NCI-H146 (cell line): ENCODE measurements at regions not wholly inside any gene's neighbourhood (a gene's known extent, or its start where the extent isn't known, plus 50 kb on each side); places are given as distances from the start of the nearest gene placed in this dataset.
"Not testable (repeated sequence)": the region's sequence is repeated elsewhere in the genome, so short reads cannot be mapped to it uniquely, and the experiment has no call there.

Source experiments
- DNase-seq: peaks from one replicate; lab custom pipeline; 2025; lab: John Stamatoyannopoulos, UW

DNA sequence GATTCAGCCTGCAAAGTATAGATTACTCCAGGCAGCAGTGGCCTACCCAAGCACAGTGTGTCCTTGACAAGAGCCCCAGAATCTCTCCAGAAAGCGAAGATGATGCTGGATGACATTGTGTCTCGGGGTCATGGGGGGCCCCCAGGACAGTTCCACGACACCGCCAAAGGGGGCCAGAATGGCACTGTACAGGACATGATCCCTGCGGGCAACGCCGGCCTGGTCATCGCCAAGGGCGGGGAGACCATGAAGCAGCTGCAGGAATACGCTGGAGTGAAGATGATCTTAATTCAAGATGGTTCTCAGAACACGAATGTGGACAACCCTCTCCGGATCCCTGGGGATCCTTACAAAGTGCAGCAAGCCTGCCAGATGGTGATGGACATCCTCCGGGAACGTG is 107.0 kb upstream of the MTAP start:
- DNase-seq: no peak

DNA sequence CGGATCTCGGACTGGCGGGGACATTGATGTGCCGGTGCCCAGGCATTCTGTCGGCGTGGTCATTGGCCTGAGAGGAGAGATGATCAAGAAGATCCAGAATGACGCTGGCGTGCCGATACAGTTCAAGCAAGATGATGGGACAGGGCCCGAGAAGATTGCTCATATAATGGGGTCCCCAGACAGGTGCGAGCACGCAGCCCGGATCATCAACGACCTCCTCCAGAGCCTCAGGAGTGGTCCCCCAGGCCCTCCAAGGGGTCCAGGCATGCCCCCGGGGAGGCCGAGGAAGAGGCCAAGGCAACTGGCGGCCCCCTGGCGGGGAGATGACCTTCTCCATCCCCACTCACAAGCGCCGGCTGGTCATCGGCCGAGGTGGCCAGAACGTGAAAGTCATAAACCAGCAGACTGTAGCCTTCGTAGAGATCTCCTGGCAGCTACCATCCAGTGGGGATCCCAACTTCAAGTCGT is 106.5 kb upstream of the MTAP start:
- no peak for DNase-seq

DNA sequence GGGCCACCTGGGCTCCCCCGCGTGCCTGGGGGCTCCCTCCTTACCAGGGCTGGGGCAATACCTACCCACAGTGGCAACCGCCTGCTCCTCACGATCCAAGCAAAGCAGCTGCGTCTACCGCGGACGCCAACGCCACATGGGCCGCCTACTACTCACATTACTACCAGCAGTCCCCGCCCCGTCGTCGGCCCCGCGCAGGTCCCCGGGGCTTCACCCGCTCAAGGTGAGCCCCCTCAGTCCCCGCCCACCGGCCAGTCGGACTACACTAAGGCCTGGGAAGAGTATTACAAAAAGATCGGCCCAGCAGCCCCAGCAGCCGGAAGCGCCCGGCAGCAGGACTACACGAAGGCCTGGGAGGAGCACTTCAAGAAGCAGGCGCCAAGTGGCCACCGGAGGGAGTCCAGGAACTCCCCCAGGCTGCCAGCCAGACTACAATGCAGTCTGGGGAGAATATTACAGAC is 106.0 kb upstream of the MTAP start:
- peak; percentile 11 for DNase-seq

DNA sequence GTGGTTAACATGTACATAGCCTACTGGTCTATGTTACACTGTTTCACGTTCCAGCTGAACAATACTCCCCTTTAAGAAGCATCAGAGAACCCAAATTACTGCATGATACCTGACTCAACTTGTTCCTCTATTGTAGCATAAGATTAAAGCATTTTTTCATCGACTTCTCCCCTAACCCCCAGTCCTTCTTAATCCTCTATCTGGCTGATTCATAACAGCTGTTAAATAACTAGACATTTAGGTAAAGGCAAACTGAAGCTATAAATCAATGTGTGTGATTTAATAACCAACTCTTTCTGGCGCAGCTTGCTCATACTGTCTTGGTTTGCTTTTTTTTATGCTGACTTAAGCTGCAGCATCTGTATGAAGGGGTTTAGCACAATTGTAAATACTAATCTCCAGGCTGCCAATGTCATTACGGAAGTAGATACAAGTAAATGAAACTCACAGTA is 94.2 kb upstream of the MTAP start:
- DNase-seq: no peak

DNA sequence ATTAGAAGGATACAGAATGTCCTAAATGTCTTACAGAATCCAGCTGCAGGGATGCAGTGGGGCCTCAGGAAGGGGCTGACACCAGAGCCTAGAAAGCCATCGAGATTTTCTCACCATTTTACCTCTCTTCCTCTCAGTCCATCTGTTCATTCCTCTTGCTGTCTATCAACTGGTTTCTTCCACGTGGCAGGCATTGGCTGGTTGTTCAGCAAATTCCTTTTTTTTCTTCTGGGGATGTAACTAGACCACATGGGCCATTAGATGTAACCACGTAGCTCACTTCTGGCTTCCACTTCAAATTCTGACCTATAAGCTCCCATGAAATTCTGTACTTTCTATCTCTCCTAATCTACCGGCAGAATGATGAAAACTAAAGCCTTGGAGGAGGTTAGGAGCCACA is 93.6 kb upstream of the MTAP start:
- DNase-seq: no peak

DNA sequence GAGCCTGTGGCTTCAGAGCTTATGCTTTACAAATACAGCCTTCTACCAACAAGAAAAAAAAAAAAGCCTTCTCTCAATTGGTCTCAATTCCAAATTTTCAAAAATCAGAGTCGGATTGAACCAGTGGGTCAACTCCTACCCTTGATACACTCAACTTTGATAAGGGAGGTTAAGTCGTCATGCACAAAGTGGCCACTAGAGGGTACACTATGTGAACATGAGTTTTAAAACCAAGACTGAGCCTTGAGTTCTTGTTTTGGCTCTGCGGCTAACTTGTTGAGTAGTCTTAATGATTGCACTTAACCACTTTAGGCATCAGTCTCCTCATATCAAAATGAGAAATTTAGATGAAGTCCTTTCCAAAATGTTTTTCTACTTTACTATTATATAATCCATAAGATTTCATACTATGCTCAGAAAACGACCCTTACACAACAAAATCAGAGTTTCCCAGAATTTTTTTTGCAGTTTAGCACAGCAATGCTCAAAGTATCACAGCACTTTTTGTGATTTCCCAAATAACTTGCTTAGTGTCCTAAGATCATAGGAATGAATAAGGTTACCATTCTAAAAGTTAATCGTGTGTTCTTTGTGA is 92.9 kb upstream of the MTAP start:
- peak; percentile 30 for DNase-seq

DNA sequence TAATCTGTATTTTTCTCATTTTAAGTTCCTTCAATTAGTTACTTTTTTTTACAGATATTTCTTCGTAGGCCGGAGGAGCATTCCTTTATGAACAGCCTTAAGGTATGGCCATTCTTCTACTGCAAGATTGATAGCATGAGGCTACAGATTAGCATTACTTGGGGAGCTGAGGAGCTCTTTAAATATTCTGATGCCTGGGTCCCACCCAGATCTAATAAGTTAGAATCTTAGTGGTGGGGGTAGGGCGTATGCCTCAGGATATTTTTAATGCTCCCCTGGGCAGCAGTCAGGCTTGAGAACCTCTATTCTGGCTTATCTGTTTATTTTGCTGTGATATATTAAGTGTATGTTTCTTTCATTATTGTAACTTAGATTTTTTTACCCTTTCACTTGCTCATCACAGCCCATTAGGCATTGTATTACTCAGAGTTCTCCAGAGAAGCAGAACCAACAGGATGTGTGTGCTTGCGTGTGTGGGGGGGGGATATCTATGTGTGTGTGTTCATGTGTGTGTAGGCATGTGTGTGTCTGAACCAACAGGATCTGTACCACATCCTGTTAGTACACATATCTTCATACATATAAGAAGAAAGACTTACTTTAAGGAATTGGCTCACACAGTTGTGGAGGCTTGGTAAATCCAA is 91.8 kb upstream of the MTAP start:
- no peak for DNase-seq

DNA sequence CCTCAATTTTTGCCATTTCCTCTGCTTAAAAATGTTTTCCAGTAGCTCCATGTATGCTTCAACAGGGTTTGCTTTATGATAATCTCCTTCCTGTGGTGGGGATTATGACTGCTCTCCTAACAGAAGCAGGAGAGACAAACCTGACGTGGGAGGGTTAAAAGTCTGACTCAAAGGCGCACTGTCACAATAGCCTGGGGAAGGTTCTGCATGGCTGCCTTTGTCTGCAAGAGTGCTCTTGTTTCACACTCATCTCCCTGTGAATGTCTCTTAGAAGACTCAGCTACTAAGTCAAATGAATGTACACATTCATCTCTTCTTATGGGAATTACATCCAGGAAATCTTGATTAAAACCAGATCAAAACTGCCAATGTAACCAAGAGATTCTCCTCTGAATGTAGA is 90.9 kb upstream of the MTAP start:
- DNase-seq: no peak

DNA sequence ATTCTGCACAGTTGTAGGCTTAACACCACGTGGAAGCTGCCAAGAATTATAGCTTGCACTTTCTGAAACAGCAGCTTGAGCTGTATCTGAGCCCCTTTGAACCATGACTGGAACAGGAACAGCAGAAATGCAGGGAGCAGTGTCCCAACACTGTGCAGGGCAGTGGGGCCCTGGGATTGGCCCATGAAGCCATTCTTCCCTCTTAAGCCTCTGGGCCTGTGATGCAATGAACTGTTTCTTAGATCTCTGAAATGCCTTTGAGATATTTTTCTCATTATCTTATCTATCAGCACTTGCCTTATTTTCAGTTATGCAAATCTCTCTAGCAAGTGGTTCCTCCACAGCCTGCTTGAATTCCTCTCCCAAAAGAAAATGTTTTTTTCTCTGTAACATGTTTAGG is 87.0 kb upstream of the MTAP start:
- no peak for DNase-seq

DNA sequence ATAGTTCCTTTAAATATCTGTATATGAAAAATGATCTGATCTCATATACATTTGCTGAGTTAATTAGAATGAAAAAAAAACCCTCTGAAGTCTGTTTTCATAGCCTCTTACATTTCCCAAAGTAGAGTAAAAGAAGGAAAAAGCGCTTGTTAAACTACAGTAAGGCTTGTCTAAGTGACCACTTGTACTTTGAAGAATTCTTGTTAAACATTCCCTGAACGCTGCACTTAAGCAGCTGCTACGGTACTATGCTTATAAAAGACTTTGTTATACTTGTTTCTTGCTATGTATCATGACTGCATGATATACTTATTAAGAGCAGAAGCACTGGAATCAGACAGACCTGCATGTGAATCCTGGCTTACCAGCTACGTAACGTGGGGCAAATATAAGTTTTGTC is 81.7 kb upstream of the MTAP start:
- no peak for DNase-seq

DNA sequence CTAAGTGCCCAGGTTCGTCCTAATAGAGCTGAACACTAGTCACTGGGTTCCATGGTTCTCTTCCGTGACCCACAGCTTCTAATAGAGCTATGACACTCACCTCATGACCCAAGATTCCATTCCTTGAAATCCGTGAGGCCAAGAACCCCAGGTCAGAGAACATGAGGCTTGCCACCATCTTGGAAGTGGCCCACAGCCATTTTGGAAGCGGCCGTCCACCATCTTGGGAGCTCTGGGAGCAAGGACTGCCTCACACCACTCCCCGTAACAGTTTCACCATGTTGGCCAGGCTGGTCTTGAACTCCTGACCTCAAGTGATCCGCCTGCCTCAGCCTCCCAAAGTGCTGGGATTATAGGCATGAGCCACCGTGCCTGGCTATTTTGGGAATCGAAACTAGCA is 75.0 kb upstream of the MTAP start:
- DNase-seq: not testable (repeated sequence)

DNA sequence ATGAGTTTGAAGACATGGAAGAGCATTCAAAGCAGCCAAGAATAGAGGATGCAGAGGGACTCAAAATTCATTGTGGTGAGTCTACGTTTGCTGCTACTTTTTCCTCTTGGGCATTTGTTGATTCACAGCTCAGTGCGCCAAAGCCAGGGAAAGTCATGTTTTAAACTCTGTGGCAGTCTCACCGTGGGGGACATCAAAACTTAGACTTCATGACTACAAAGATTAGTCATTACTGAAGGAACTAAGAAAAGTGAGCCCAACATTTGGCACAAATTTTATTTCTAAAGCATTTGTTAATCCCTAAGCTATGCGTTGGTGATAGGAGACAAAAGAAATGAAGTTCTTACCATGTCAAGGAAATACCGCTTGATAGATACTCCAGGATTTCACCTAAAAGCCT is 73.7 kb upstream of the MTAP start:
- DNase-seq: no peak

DNA sequence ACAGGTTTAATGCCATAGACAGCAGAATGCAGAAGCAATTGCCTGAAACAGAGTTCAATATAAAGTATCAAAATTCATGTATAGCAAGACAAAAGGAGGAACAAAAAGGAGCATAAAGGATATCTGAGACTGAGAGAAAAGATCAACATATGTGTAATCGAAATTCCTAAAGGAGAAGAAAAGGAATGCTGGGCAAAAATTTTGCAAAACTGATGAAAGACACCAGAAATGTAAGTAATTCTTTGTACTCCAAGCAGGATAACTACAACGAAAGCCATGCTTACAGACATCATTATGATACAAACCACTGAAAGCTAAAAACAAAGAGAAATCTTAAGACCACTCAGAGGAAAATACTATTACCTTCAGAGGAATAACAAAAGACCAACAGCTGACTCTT is 72.8 kb upstream of the MTAP start:
- no peak for DNase-seq

DNA sequence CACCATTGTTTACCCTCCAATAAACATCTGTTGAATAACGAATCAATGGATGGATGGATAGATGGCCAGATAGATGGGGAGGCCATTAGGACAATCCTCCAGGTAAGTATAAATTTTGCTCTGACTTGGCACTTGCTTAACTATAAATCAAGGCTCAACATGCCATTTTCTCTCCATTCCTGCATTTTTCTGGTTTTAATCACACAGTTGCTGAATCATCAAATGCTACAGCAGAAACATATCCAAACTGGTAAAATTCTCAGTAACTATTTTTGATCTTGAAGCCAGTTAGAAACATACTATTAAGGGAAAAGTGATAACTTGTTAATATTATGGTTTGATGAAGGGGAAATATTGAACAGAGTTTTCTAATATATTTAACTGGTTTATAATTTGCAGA is 71.5 kb upstream of the MTAP start:
- DNase-seq: no peak

DNA sequence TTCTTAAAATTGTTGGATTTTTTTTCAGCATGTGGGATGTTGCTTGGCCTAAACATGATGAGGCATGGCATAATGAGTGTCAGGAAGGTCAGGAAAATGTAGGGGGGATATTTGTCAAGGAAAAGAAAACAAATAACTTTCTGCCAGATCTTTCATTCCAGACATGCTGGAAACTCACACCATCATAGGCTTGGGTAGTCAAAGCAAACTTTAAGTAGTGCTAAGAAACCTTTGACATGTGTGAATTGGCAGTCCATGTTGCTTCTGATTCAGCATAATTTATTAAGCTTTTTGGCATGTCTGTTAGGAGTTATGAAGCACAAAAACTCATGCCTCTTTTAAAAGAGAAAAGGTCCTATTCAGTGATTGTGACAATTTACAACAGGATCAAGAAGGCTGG is 61.3 kb upstream of the MTAP start:
- no peak for DNase-seq

DNA sequence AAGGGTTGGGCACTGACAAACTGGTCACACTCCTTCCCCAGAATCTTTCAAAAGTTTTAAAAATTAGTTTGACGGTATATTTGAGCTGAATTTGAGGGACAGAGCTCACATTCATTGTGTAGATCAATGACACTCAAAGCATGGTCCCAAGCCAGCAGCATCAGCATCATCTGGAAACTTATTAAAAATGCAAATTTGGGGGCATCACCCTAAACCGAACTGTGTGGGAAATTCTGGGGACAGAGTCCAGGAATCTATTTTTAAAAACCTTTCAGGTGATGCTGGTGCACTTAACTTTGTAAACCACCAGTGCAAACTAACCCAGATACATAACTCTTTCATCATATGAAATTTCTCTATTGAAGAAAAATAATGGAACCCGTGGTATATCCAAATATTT is 58.1 kb upstream of the MTAP start:
- DNase-seq: no peak

DNA sequence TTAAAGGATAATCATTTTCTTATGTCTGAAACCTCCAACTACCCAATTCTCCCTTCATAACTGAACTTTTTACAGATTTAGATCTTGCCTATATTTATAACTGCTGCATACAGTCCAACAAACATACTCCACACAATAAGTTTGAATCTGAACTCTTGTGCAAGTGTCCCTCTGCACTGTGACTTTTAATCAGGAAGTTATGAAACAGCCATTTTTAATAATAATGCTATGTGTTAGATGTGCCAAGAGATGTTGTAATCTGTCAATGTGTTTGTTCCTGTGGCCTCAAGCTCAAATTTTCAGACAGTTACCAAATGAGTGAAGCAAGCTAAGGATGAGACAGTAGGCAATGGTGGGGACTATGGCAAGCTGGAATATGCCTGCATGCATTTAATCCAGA is 57.6 kb upstream of the MTAP start:
- DNase-seq: no peak

DNA sequence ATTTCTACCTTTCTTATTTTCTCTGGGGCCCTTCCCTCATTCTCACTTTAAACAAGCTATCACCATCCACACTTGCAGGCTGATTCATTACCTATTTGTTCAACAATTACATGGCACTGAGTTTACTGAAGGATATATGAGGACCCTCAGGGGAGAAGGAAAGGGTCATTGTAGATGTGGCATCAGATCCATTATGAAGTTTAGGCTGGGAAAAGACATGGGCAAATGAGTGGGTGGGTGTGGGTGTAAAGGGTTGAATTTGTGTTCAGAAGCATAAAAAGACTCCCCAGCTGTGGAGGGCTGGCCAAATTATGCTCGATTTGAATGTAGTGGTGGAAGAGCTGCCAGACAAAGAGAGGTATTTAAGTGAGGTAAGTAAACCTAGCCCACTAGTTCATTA is 55.9 kb upstream of the MTAP start:
- no peak for DNase-seq

DNA sequence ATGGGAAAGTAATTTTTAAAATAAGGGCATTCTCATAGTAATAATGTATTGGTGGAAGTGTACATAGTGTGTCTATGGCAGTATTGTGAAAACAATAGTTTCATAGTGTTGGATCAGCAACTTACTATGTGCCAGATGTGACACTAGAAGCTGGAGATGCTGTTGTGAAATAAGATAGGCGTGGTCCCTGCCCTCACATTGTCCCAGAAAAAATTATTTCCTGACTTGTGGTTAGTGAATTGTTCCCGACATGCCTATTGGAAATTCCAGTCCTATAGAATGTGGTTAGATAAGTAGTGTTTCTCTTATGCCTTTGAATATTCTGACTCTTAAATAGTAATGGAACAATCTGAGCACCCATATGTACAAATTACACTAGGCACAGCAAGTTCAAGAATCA is 55.3 kb upstream of the MTAP start:
- no peak for DNase-seq

DNA sequence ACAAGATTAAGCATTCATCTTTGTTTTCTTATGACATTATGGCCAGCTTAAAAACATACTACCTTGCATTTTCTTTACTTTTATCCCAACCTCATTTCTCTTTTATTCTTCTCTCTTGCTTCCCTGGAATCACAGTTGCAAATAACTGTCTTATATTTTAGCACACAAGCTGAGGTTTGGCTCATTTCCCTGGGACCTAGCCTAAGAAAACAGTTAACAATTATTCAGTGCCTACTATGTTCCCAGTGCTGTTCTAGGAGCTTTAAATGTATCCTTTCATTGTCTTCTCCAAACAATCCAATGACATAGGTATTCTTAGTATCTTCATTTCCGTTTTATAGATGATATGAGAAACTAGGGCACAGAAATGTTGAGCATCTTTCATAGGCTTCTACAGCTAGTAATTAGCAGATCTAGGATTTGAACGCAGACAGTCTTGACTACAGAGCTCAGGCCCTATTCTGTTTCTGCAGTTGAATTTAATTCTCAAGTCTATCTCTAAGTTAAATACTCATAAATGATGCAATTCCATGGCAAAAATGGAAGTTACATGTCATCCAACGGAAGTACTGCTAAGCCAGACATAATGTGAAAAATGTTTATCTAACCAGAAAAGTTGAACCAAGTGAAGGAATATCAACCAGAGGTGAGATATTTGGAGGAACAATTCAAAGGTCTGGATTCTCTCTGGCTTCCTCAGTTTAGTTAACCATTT is 52.3 kb upstream of the MTAP start:
- no peak for DNase-seq

DNA sequence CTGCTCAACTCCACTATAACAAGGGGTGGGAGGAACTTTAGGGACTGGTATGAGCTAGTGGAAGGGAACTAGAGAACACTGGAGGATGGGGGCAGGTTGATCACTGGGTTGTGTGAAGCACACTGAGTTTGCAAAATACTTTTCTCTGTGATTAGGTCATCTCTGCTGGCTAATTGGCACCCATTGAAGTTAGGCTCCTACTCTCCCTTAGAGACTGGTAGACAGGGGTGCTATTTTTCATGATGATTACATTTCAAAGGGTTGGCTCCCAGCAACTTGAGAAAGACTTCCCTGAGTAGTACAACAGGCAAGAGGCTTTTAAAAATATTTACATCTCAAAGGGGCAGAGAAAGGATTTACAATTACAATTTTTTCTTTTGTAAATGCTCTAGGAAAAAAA is 50.4 kb upstream of the MTAP start:
- no peak for DNase-seq
